Liver (tissue), 3 donors: ENCODE measurements at regions not wholly inside any gene's neighbourhood (a gene's known extent, or its start where the extent isn't known, plus 50 kb on each side); places are given as distances from the start of the nearest gene placed in this dataset.

Source experiments
- CTCF ChIP-seq: fragments of 150-350 bp; IDR thresholded peaks from 2 replicates; pipeline ENCODE4 v1.5.1; 2017; ENCODE audit warnings: improper control_type of control experiment, low read depth, low read length; ENCODE audit not compliant: missing input control
- GABPA ChIP-seq, 2 donors: IDR thresholded peaks in 1 of 2; conservative IDR thresholded peaks in 1 of 2; 2 replicates each; pipeline ENCODE4 v1.6.1; 2016; ENCODE audit warnings: antibody characterized with exemption in 2 of 2, mild to moderate bottlenecking in 1 of 2, moderate library complexity in 1 of 2
- JUND ChIP-seq, 2 donors: IDR thresholded peaks; 2 replicates each; pipeline ENCODE4 v1.6.1; 2016; ENCODE audit warnings: antibody characterized with exemption in 2 of 2
- MAX ChIP-seq: IDR thresholded peaks from 2 replicates; pipeline ENCODE4 v1.6.1; 2016; ENCODE audit warnings: antibody characterized with exemption
- RAD21 ChIP-seq, 2 donors: IDR thresholded peaks; 2 replicates each; pipeline ENCODE4 v1.6.1; 2016; ENCODE audit warnings: antibody characterized with exemption in 2 of 2, mild to moderate bottlenecking in 2 of 2
- REST ChIP-seq: IDR thresholded peaks from 2 replicates; pipeline ENCODE4 v1.6.1; 2016; ENCODE audit warnings: antibody characterized with exemption, mild to moderate bottlenecking
- TAF1 ChIP-seq: conservative IDR thresholded peaks from 2 replicates; pipeline ENCODE4 v1.6.1; 2016; ENCODE audit warnings: antibody characterized with exemption, mild to moderate bottlenecking
- YY1 ChIP-seq: IDR thresholded peaks from 2 replicates; pipeline ENCODE4 v1.6.1; 2016; ENCODE audit warnings: antibody characterized with exemption, mild to moderate bottlenecking
- donor health status: healthy.
- donor health status: healthy.

GRCh38 chr3:165669967-165670366 is 167.3 kb downstream of the BCHE start:
- TF ChIP-seq REST: no peak
- no peak for TF ChIP-seq MAX
- TF ChIP-seq CTCF: no peak
- no peak for TF ChIP-seq GABPA (IDR thresholded peaks at IDR 0.05 in 1 of 2, conservative IDR thresholded peaks at IDR 0.05 in 1 of 2)
- no peak for TF ChIP-seq TAF1
- TF ChIP-seq JUND (IDR thresholded peaks at IDR 0.05): no peak
- TF ChIP-seq YY1: no peak
- no peak for TF ChIP-seq RAD21 (IDR thresholded peaks at IDR 0.05)
